ENCODE measurements at regions not wholly inside any gene's neighbourhood (a gene's known extent, or its start where the extent isn't known, plus 50 kb on each side); places are given as distances from the start of the nearest gene placed in this dataset.

DNA sequence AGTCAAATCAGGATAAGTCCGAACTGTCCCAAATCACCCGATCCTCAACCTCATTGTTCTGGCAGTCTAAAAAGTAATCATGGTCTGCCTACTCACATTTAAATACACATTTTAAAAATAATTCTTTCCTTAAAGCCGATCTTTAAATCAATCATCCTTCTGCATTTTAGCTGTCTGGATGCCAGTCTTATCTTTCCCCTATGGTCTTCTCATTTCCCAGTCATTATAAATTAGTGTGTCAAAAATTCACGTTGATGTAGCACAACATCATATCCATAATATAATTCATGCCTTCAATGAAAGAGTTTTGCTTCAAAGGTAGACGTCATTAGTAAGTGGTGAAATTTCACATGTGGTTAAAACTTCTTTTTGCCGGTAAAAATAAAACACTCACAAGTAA lies 108.1 kb upstream of the FRG1 start:
- Histone ChIP-seq H3K4me2 (ENCODE audit: low read length) (no peak overlapping the region), H3K79me2 (ENCODE audit: control insufficient read depth, low read length) (no peaks in the 10 kb centered on the region), H3K9me3 (ENCODE audit: control insufficient read depth, insufficient read depth, low read length) (no peaks in the 10 kb centered on the region), H4K20me1 (ENCODE audit: control insufficient read depth, insufficient read depth, low read depth, low read length) (no peaks in the 10 kb centered on the region), H3K27me3 (ENCODE audit: control insufficient read depth, low read length) (no peaks in the 10 kb centered on the region), H3F3A (ENCODE audit: control insufficient read depth, insufficient read depth) (no peaks in the 10 kb centered on the region), H3K27ac (ENCODE audit: low read depth, low read length) (no peak overlapping the region), H3K4me3 (ENCODE audit: low read length) (no peak overlapping the region), H3K36me3 (ENCODE audit: control insufficient read depth, low read length) (no peaks in the 10 kb centered on the region), H3K9me2 (replicated peaks; ENCODE audit: control insufficient read depth, low read length) (no peaks in the 10 kb centered on the region), H3K4me1 (ENCODE audit: control insufficient read depth, low read length) (no peaks in the 10 kb centered on the region)
- TF ChIP-seq EZH2phosphoT487 (IDR thresholded peaks at IDR 0.05; ENCODE audit: borderline replicate concordance, low read length) = no peak
- TF ChIP-seq, protein P1, sequence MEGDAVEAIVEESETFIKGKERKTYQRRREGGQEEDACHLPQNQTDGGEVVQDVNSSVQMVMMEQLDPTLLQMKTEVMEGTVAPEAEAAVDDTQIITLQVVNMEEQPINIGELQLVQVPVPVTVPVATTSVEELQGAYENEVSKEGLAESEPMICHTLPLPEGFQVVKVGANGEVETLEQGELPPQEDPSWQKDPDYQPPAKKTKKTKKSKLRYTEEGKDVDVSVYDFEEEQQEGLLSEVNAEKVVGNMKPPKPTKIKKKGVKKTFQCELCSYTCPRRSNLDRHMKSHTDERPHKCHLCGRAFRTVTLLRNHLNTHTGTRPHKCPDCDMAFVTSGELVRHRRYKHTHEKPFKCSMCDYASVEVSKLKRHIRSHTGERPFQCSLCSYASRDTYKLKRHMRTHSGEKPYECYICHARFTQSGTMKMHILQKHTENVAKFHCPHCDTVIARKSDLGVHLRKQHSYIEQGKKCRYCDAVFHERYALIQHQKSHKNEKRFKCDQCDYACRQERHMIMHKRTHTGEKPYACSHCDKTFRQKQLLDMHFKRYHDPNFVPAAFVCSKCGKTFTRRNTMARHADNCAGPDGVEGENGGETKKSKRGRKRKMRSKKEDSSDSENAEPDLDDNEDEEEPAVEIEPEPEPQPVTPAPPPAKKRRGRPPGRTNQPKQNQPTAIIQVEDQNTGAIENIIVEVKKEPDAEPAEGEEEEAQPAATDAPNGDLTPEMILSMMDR (IDR thresholded peaks at IDR 0.05; ENCODE audit: low read depth, low read length, poor library complexity, severe bottlenecking) = no peak

DNA sequence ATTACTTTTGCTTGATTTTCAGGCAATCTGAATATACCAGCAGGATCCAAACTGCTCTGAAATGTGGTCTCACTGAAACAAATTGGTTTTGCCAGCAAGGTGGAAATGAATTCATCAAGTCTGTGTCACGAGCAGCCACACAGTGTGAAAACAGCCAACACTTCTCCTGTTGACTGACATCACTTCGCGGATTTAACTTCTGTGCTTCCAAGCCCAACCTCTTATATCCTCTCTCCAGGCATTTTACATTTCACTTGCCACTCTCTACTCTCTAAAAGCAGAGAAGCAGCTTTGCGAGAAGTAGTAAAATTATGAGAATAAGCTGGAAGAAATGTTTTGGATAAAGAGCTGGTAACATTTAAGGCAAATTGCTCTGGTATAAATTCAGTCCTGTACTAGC lies 106.1 kb upstream of the FRG1 start:
- Histone ChIP-seq H3K27ac (ENCODE audit: low read depth, low read length) (no peak overlapping the region), H3K27me3 (ENCODE audit: control insufficient read depth, low read length) (no peaks in the 10 kb centered on the region), H4K20me1 (ENCODE audit: control insufficient read depth, insufficient read depth, low read depth, low read length) (no peaks in the 10 kb centered on the region), H3K36me3 (ENCODE audit: control insufficient read depth, low read length) (no peaks in the 10 kb centered on the region), H3K79me2 (ENCODE audit: control insufficient read depth, low read length) (no peaks in the 10 kb centered on the region), H3K4me3 (ENCODE audit: low read length) (no peak overlapping the region), H3K9me3 (ENCODE audit: control insufficient read depth, insufficient read depth, low read length) (no peaks in the 10 kb centered on the region), H3K4me2 (ENCODE audit: low read length) (no peak overlapping the region), H3K4me1 (ENCODE audit: control insufficient read depth, low read length) (no peaks in the 10 kb centered on the region), H3K9me2 (replicated peaks; ENCODE audit: control insufficient read depth, low read length) (no peaks in the 10 kb centered on the region), H3F3A (ENCODE audit: control insufficient read depth, insufficient read depth) (no peaks in the 10 kb centered on the region)
- TF ChIP-seq EZH2phosphoT487 (IDR thresholded peaks at IDR 0.05; ENCODE audit: borderline replicate concordance, low read length) = no peak
- TF ChIP-seq, protein P1 (IDR thresholded peaks at IDR 0.05; ENCODE audit: low read depth, low read length, poor library complexity, severe bottlenecking) = no peak

DNA sequence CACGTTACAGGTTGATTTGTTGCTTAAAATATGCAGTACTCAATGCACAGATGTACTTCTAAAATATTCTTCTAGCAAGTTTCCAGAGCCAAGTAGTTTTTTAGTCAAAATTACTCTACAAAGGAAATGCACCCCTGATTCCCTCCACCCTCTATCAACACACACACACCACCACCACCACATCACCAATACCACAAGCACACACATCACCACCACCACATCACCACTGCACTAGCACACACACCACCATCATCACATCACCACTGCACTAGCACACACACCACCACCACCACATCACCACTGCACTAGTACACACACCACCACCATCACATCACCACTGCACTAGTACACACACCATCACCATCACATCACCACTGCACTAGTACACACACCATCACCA lies 105.2 kb upstream of the FRG1 start:
- no peak overlapping the region for H3K4me2 ChIP-seq (ENCODE audit: low read length)
- no peaks in the 10 kb centered on the region for H4K20me1 ChIP-seq (ENCODE audit: control insufficient read depth, insufficient read depth, low read depth, low read length)
- no peaks in the 10 kb centered on the region for H3K27me3 ChIP-seq (ENCODE audit: control insufficient read depth, low read length)
- no peak overlapping the region for H3K27ac ChIP-seq (ENCODE audit: low read depth, low read length)
- no peak overlapping the region for H3K4me3 ChIP-seq (ENCODE audit: low read length)
- H3K4me1 ChIP-seq (ENCODE audit: control insufficient read depth, low read length) = no peaks in the 10 kb centered on the region
- H3K79me2 ChIP-seq (ENCODE audit: control insufficient read depth, low read length) = no peaks in the 10 kb centered on the region
- no peak for TF ChIP-seq EZH2phosphoT487 (IDR thresholded peaks at IDR 0.05; ENCODE audit: borderline replicate concordance, low read length)
- TF ChIP-seq, protein P1 (IDR thresholded peaks at IDR 0.05; ENCODE audit: low read depth, low read length, poor library complexity, severe bottlenecking) = no peak
- no peaks in the 10 kb centered on the region for H3F3A ChIP-seq (ENCODE audit: control insufficient read depth, insufficient read depth)
- H3K9me3 ChIP-seq (ENCODE audit: control insufficient read depth, insufficient read depth, low read length) = no peaks in the 10 kb centered on the region
- no peaks in the 10 kb centered on the region for H3K36me3 ChIP-seq (ENCODE audit: control insufficient read depth, low read length)
- H3K9me2 ChIP-seq (replicated peaks; ENCODE audit: control insufficient read depth, low read length) = no peaks in the 10 kb centered on the region

DNA sequence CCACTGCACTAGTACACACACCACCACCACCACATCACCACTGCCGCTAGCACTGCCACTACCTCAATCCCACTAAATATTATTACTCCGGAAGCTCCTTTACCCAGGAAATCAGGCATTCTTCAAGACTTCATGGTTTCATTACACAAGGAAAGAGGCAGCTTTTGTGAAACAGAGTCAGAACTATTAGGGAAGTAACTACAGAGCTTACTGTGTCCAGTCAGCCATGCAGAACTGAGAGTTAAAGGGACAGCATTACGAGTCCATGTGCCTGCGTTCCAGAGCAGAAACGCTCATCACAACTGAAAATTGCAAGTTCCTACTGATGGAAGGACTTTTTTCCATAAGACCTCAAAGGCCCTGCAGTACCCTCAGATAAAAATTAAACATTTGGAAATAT lies 103.2 kb upstream of the FRG1 start:
- H3K36me3 ChIP-seq (ENCODE audit: control insufficient read depth, low read length) = no peaks in the 10 kb centered on the region
- H3F3A ChIP-seq (ENCODE audit: control insufficient read depth, insufficient read depth) = no peaks in the 10 kb centered on the region
- no peak overlapping the region for H3K27ac ChIP-seq (ENCODE audit: low read depth, low read length)
- no peak for TF ChIP-seq EZH2phosphoT487 (IDR thresholded peaks at IDR 0.05; ENCODE audit: borderline replicate concordance, low read length)
- TF ChIP-seq, protein P1 (IDR thresholded peaks at IDR 0.05; ENCODE audit: low read depth, low read length, poor library complexity, severe bottlenecking) = no peak
- no peaks in the 10 kb centered on the region for H4K20me1 ChIP-seq (ENCODE audit: control insufficient read depth, insufficient read depth, low read depth, low read length)
- no peaks in the 10 kb centered on the region for H3K27me3 ChIP-seq (ENCODE audit: control insufficient read depth, low read length)
- no peak overlapping the region for H3K4me3 ChIP-seq (ENCODE audit: low read length)
- no peak overlapping the region for H3K4me2 ChIP-seq (ENCODE audit: low read length)
- H3K4me1 ChIP-seq (ENCODE audit: control insufficient read depth, low read length) = no peaks in the 10 kb centered on the region
- no peaks in the 10 kb centered on the region for H3K9me2 ChIP-seq (replicated peaks; ENCODE audit: control insufficient read depth, low read length)
- no peaks in the 10 kb centered on the region for H3K9me3 ChIP-seq (ENCODE audit: control insufficient read depth, insufficient read depth, low read length)
- no peaks in the 10 kb centered on the region for H3K79me2 ChIP-seq (ENCODE audit: control insufficient read depth, low read length)

Data from DOHH2 (cell line).